G401.6 (cell line): ENCODE measurements at regions not wholly inside any gene's neighbourhood (a gene's known extent, or its start where the extent isn't known, plus 50 kb on each side); places are given as distances from the start of the nearest gene placed in this dataset.
"Not testable (repeated sequence)": the region's sequence is repeated elsewhere in the genome, so short reads cannot be mapped to it uniquely, and the experiment has no call there.

Experiments
- FAIRE-seq: peaks from 2 replicates; lab custom pipeline; 2012; peaks lifted over from hg19 to GRCh38; lab: Jason Lieb, UNC

- no peak for FAIRE-seq
Measured at GRCh38 chr9:71632776-71633175, 135.5 kb downstream of the CEMIP2 start.

GRCh38 chr9:71630377-71630995, 137.8 kb downstream of the CEMIP2 start:
- FAIRE-seq, result no peak

GRCh38 chr9:71629578-71630215, 138.6 kb downstream of the CEMIP2 start:
- FAIRE-seq, result no peak

GRCh38 chr9:71628247-71628646, 140.1 kb downstream of the CEMIP2 start:
- peak; percentile 21 for FAIRE-seq

- no peak for FAIRE-seq
Measured at GRCh38 chr9:71627537-71627936, 140.8 kb downstream of the CEMIP2 start.

- FAIRE-seq, result no peak
Measured at GRCh38 chr9:71626395-71626794, 141.9 kb downstream of the CEMIP2 start.

GRCh38 chr9:71624728-71625127, 143.6 kb downstream of the CEMIP2 start:
- no peak for FAIRE-seq

GRCh38 chr9:71620746-71621145, 147.6 kb downstream of the CEMIP2 start:
- FAIRE-seq, result no peak

- FAIRE-seq, result no peak
Measured at GRCh38 chr9:71620331-71620730, 148.0 kb downstream of the CEMIP2 start.

GRCh38 chr9:71619926-71620325, 148.4 kb downstream of the CEMIP2 start:
- no peak for FAIRE-seq

GRCh38 chr9:71614409-71615010, 153.8 kb downstream of the CEMIP2 start:
- no peak for FAIRE-seq

- no peak for FAIRE-seq
Measured at GRCh38 chr9:71612889-71613288, 155.4 kb downstream of the CEMIP2 start.

- peak; percentile 76 for FAIRE-seq
Measured at GRCh38 chr9:71609448-71609830, 158.9 kb downstream of the CEMIP2 start.

- no peak for FAIRE-seq
Measured at GRCh38 chr9:71608825-71609447, 159.4 kb downstream of the CEMIP2 start.

- no peak for FAIRE-seq
Measured at GRCh38 chr9:71608021-71608420, 160.3 kb downstream of the CEMIP2 start.

GRCh38 chr9:71607461-71607881, 160.8 kb downstream of the CEMIP2 start:
- no peak for FAIRE-seq

GRCh38 chr9:71604197-71605063, 163.9 kb downstream of the CEMIP2 start:
- peak; percentile 88 for FAIRE-seq

- no peak for FAIRE-seq
Measured at GRCh38 chr9:71602652-71603051, 165.7 kb downstream of the CEMIP2 start.

GRCh38 chr9:71595762-71596161, 172.6 kb downstream of the CEMIP2 start:
- FAIRE-seq, result not testable (repeated sequence)

GRCh38 chr9:71594541-71594940, 173.8 kb downstream of the CEMIP2 start:
- no peak for FAIRE-seq

- FAIRE-seq, result no peak
Measured at GRCh38 chr9:71592400-71592799, 175.9 kb downstream of the CEMIP2 start.

- no peak for FAIRE-seq
Measured at GRCh38 chr9:71590362-71590761, 178.0 kb downstream of the CEMIP2 start.
